ENCODE measurements at regions not wholly inside any gene's neighbourhood (a gene's known extent, or its start where the extent isn't known, plus 50 kb on each side); places are given as distances from the start of the nearest gene placed in this dataset.

DNA sequence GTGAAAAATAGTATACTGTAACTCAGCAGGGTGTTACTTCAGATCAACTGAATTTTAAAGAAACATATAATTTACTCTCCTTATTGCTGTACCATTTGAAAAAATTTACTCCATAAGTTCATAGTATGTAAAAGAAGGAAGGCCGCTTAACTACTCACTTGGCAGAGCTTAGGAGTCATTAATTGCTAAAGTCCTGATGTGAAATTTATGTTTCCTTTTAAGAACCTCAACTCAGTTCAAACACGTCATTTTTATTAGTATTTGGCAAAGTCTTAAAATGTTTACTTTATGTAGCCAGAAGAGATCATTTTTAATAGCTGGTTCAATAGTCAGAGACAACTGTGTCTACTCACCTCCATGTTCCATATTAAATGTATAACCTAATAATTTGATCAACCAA, 268.6 kb downstream of the CDH10 start:
- TF ChIP-seq CTCF (IDR thresholded peaks at IDR 0.05) (no peak), POLR2A (IDR thresholded peaks at IDR 0.05) (no peak)
